GM12878 (cell line): ENCODE measurements at regions not wholly inside any gene's neighbourhood (a gene's known extent, or its start where the extent isn't known, plus 50 kb on each side); places are given as distances from the start of the nearest gene placed in this dataset.

Experiments
- ATAC-seq: fragments of 200-7000 bp; cut with Tn5 transposase; 3 replicates; pipeline ENCODE4 v1.9.1; 2020; ENCODE audit warnings: mild to moderate bottlenecking, moderate library complexity
- BruUV-seq: library from RNA; stranded (reverse); fragments of 400-500 nt; replicated peaks from 2 replicates; lab custom pipeline; 2021; lab: Mats Ljungman, UMichigan
- CTCF ChIA-PET: fragments of 300-600 bp; sonication (Branson Sonifier 250); formaldehyde crosslinking; extraction: SDS; loops from one replicate; lab custom pipeline; 2021; ENCODE audit warnings: inconsistent platforms; lab: Yijun Ruan, JAX
- POLR2A ChIA-PET: fragments of 350-600 bp; formaldehyde crosslinking; extraction: SDS; loops from one replicate; lab custom pipeline; 2021; ENCODE audit warnings: inconsistent platforms; lab: Charles Lee
- RAD21 ChIA-PET: fragments of 300-600 bp; sonication (Branson Sonifier 250); formaldehyde crosslinking; loops from one replicate; lab custom pipeline; 2023; ENCODE audit warnings: antibody characterized with exemption; ENCODE audit not compliant: unreplicated experiment; lab: Charles Lee
- SMC1A ChIA-PET: fragments of 300-600 bp; sonication (Branson Sonifier 250); formaldehyde crosslinking; loops from one replicate; lab custom pipeline; 2023; ENCODE audit not compliant: unreplicated experiment, uncharacterized antibody; lab: Charles Lee
- DNase-seq: peaks from one replicate; pipeline ENCODE4 v3.0.0-alpha.2; 2011; ENCODE audit warnings: low read depth, low spot score
- FAIRE-seq: peaks from 3 replicates; lab custom pipeline; 2011; peaks lifted over from hg19 to GRCh38; lab: Jason Lieb, UNC
- H2AFZ ChIP-seq: 2 replicates; pipeline ENCODE4 v1.6.0; 2011; ENCODE audit warnings: low read depth, low read length, control low read depth; ENCODE audit not compliant: control insufficient read depth
- H3K27ac ChIP-seq: 2 replicates; pipeline ENCODE4 v1.5.1; 2011; ENCODE audit warnings: control low read depth; ENCODE audit not compliant: control insufficient read depth, insufficient read depth
- H3K27me3 ChIP-seq, 2 experiments: replicated peaks in 1 of 2; 2 replicates each; pipeline versions ENCODE4 v1.6.0 to v1.6.1; 2011; ENCODE audit warnings: low read length in 1 of 2; ENCODE audit not compliant: control insufficient read depth in 2 of 2, insufficient read depth in 2 of 2
- H3K36me3 ChIP-seq, 2 experiments: 2 replicates each; pipeline ENCODE4 v1.5.1; 2011; ENCODE audit warnings: low read length in 1 of 2; ENCODE audit not compliant: control insufficient read depth in 2 of 2, insufficient read depth in 2 of 2
- H3K4me1 ChIP-seq: 2 replicates; pipeline ENCODE4 v1.6.1; 2011; ENCODE audit warnings: mild to moderate bottlenecking, low read length, moderate library complexity, mixed read lengths; ENCODE audit not compliant: control insufficient read depth, insufficient read depth
- H3K4me2 ChIP-seq: 2 replicates; pipeline ENCODE4 v1.6.0; 2011; ENCODE audit warnings: control low read depth; ENCODE audit not compliant: control insufficient read depth, insufficient read depth
- H3K4me3 ChIP-seq: fragments of 200-600 bp; sonication (generic); 2 replicates; pipeline ENCODE4 v1.5.1; 2016
- H3K79me2 ChIP-seq: 2 replicates; pipeline ENCODE4 v1.6.0; 2011; ENCODE audit warnings: low read length; ENCODE audit not compliant: control insufficient read depth, insufficient read depth
- H3K9ac ChIP-seq: 2 replicates; pipeline ENCODE4 v1.8.0; 2011; ENCODE audit warnings: low read length, control low read depth, mixed read lengths; ENCODE audit not compliant: control insufficient read depth, insufficient read depth
- H3K9me3 ChIP-seq: replicated peaks from 3 replicates; pipeline ENCODE4 v1.5.1; 2011; ENCODE audit warnings: mild to moderate bottlenecking, low read length; ENCODE audit not compliant: control insufficient read depth, insufficient read depth
- H4K20me1 ChIP-seq: 2 replicates; pipeline ENCODE4 v1.6.0; 2011; ENCODE audit not compliant: control insufficient read depth, insufficient read depth
- ATF2 ChIP-seq: IDR thresholded peaks from 2 replicates; pipeline ENCODE4 v1.6.1; 2012; ENCODE audit warnings: low read length, inconsistent platforms
- BCL11A ChIP-seq: IDR thresholded peaks from 2 replicates; pipeline ENCODE4 v1.6.1; 2011; ENCODE audit warnings: low read depth, low read length
- DPF2 ChIP-seq: fragments of 450-650 bp; IDR thresholded peaks from 2 replicates; pipeline ENCODE4 v1.6.1; 2017; ENCODE audit warnings: mild to moderate bottlenecking
- EED ChIP-seq: sonication (generic); IDR thresholded peaks from 2 replicates; pipeline ENCODE4 v1.6.1; 2016; ENCODE audit warnings: antibody characterized with exemption, low read depth
- EP300 ChIP-seq, 2 experiments: fragments of 150-350 bp in 1 of 2; IDR thresholded peaks; 2 replicates each; pipeline ENCODE4 v1.6.1; 2011 to 2012; ENCODE audit warnings: low read depth in 2 of 2, low read length in 2 of 2, borderline replicate concordance in 1 of 2, improper control_type of control experiment in 1 of 2, inconsistent platforms in 1 of 2; ENCODE audit not compliant: control insufficient read depth in 1 of 2
- FOXM1 ChIP-seq: IDR thresholded peaks from 2 replicates; pipeline ENCODE4 v1.6.1; 2012; ENCODE audit warnings: low read depth, mild to moderate bottlenecking, inconsistent platforms, low read length, moderate library complexity
- HCFC1 ChIP-seq: fragments of 150-350 bp; IDR thresholded peaks from 2 replicates; pipeline ENCODE4 v1.6.1; 2014; ENCODE audit warnings: low read length
- HDAC6 ChIP-seq: fragments of 200-600 bp; sonication (generic); IDR thresholded peaks from one replicate; pipeline ENCODE4 v1.8.0; 2017; ENCODE audit warnings: antibody characterized with exemption; ENCODE audit not compliant: unreplicated experiment
- IKZF1 ChIP-seq: fragments of 450-650 bp; conservative IDR thresholded peaks from 2 replicates; pipeline ENCODE4 v1.6.1; 2017; ENCODE audit warnings: antibody characterized with exemption, mild to moderate bottlenecking
- JUNB ChIP-seq: IDR thresholded peaks from 2 replicates; pipeline ENCODE4 v1.6.1; 2016; ENCODE audit warnings: antibody characterized with exemption, mild to moderate bottlenecking
- KAT2A ChIP-seq: conservative IDR thresholded peaks from 2 replicates; pipeline ENCODE4 v1.6.1; 2011; ENCODE audit warnings: low read depth, low read length; ENCODE audit not compliant: control insufficient read depth
- LARP7 ChIP-seq: fragments of 450-650 bp; IDR thresholded peaks from 2 replicates; pipeline ENCODE4 v1.6.1; 2017; ENCODE audit warnings: mild to moderate bottlenecking
- MEF2A ChIP-seq: IDR thresholded peaks from 2 replicates; pipeline ENCODE4 v1.6.1; 2011; ENCODE audit warnings: low read depth, mild to moderate bottlenecking, low read length, moderate library complexity; ENCODE audit not compliant: insufficient read depth
- MYC ChIP-seq: IDR thresholded peaks from 2 replicates; pipeline ENCODE4 v1.6.1; 2011; ENCODE audit warnings: mild to moderate bottlenecking, low read length, moderate library complexity, inconsistent platforms; ENCODE audit not compliant: insufficient read depth, insufficient replicate concordance, insufficient read length, severe bottlenecking
- NFIC ChIP-seq: IDR thresholded peaks from 2 replicates; pipeline ENCODE4 v1.6.1; 2012; ENCODE audit warnings: low read depth, mild to moderate bottlenecking, inconsistent platforms, low read length, moderate library complexity
- NR2F1 ChIP-seq: fragments of 450-650 bp; conservative IDR thresholded peaks from 2 replicates; pipeline ENCODE4 v1.6.1; 2017; ENCODE audit warnings: mild to moderate bottlenecking
- NRF1 ChIP-seq: conservative IDR thresholded peaks from 2 replicates; pipeline ENCODE4 v1.6.1; 2011; ENCODE audit warnings: mild to moderate bottlenecking, low read depth, low read length, improper control_type of control experiment
- PML ChIP-seq: IDR thresholded peaks from 2 replicates; pipeline ENCODE4 v1.6.1; 2012; ENCODE audit warnings: low read length, inconsistent platforms
- POU2F2 ChIP-seq: IDR thresholded peaks from 3 replicates; pipeline ENCODE4 v1.6.1; 2011; ENCODE audit warnings: low read depth, mild to moderate bottlenecking, low read length, borderline replicate concordance
- RFX5 ChIP-seq: IDR thresholded peaks from 2 replicates; pipeline ENCODE4 v1.6.1; 2011; ENCODE audit warnings: low read depth, low read length, improper control_type of control experiment
- RUNX3 ChIP-seq: IDR thresholded peaks from 2 replicates; pipeline ENCODE4 v1.6.1; 2012; ENCODE audit warnings: low read length, inconsistent platforms
- SIN3A ChIP-seq: IDR thresholded peaks from 2 replicates; pipeline ENCODE4 v1.6.1; 2012; ENCODE audit warnings: low read depth, low read length, improper control_type of control experiment
- SIX5 ChIP-seq: IDR thresholded peaks from 2 replicates; pipeline ENCODE4 v1.6.1; 2011; ENCODE audit warnings: mild to moderate bottlenecking, low read depth, low read length, moderate library complexity; ENCODE audit not compliant: severe bottlenecking
- TAF1 ChIP-seq: IDR thresholded peaks from 2 replicates; pipeline ENCODE4 v1.6.1; 2011; ENCODE audit warnings: mild to moderate bottlenecking, low read depth, low read length, borderline replicate concordance
- YY1 ChIP-seq: IDR thresholded peaks from 2 replicates; pipeline ENCODE4 v1.6.1; 2011; ENCODE audit warnings: low read depth, mild to moderate bottlenecking, low read length
- WGBS: methylation state at CpG from one replicate; pipeline ENCODE4 v1.1.6; 2016; ENCODE audit warnings: low lambda C conversion rate; ENCODE audit not compliant: insufficient replicate concordance, insufficient coverage; ENCODE audit errors: missing lambda C conversion rate; 5-methylcytosine and 5-hydroxymethylcytosine counted together
- in situ Hi-C: fragments of 300-500 bp; cut with MboI; formaldehyde crosslinking; loops from 9 replicates; pipeline ENCODE4 v1.14.3; 2018; ENCODE audit warnings: mixed read lengths
- intact Hi-C: fragments of 100-400 bp; cut with micrococcal nuclease; formaldehyde crosslinking; loops from one replicate; pipeline ENCODE4 v1.14.2; 2022; ENCODE audit not compliant: unreplicated experiment

GRCh38 chr6:6390849-6391602 lies 70.6 kb upstream of the F13A1 start:
- ChIA-PET SMC1A (interaction anchor here (0.7 to 12.1 kb wide), 32 partner anchors 10 to 286 kb away, joined by 3 to 217 read pairs (median 6); no protein-coding TSS in a partner anchor), RAD21 (interaction anchor here (0.7 to 6.8 kb wide), 24 partner anchors 16 to 334 kb away, joined by 3 to 202 read pairs (median 8); partner anchors contain the start of gene F13A1), POLR2A (interaction anchor here (0.6 to 5.8 kb wide), 9 partner anchors 8 to 198 kb away, joined by 3 to 69 read pairs (median 9); partner anchors contain the start of gene LY86), CTCF (interaction anchor here (0.5 to 5.6 kb wide), 17 partner anchors 7 to 333 kb away, joined by 3 to 45 read pairs (median 5); partner anchors contain the start of gene F13A1)
- Histone ChIP-seq H3K79me2 (no peaks in the 10 kb centered on the region), H3K27me3 (no peaks in the 10 kb centered on the region), H3K9me3 (no peaks in the 10 kb centered on the region), H3K36me3 (no peaks in the 10 kb centered on the region), H3K27ac (peak overlapping the region; percentile 96), H3K4me2 (peak overlapping the region; percentile 95), H2AFZ (peak overlapping the region; percentile 77), H3K9ac (peak overlapping the region; percentile 77), H3K4me1 (peaks cover 37% of the 10 kb centered on the region), H4K20me1 (no peaks in the 10 kb centered on the region), H3K4me3 (peak overlapping the region; percentile 40)
- in situ Hi-C loops (loop anchor here (5.0 kb wide), 1 partner anchor 156 kb away; no protein-coding TSS in a partner anchor), intact Hi-C loops (loop anchor here (1.0 to 10.0 kb wide), 3 partner anchors 74 to 166 kb away; no protein-coding TSS in a partner anchor)
- ATAC-seq (peak; percentile 74), FAIRE-seq (no peak), DNase-seq (peak; percentile 78)
- WGBS, result 14% methylated on average over 7 of the region's 7 CpGs
- BruUV-seq, result TSS peak; percentile 98
- TF ChIP-seq TAF1 (0 out of 2 replicates have a peak, but pooled peaks have one; percentile 45), NRF1 (no peak), RFX5 (no peak), EP300 (IDR thresholded peaks at IDR 0.05; ENCODE audit: borderline replicate concordance in 1 of 2, control insufficient read depth in 1 of 2, low read depth in 2 of 2, low read length in 2 of 2) (peak; percentile 40 to 71; a peak in 3 of 4 replicates), NFIC (peak; percentile 59), FOXM1 (peak; percentile 55; the same call in 1 of the 2 replicates), RUNX3 (peak; percentile 59), EED (peak; percentile 72), ATF2 (peak; percentile 62; the same call in 1 of the 2 replicates), MYC (no peak), HDAC6 (no peak), LARP7 (peak; percentile 50; the same call in 1 of the 2 replicates), MEF2A (peak; percentile 70; the same call in 1 of the 2 replicates), HCFC1 (no peak), PML (peak; percentile 54; the same call in 1 of the 2 replicates), SIN3A (no peak), DPF2 (peak; percentile 66), KAT2A (no peak), IKZF1 (peak; percentile 75), POU2F2 (no peak), JUNB (peak; percentile 46), BCL11A (peak; percentile 69; the same call in 1 of the 2 replicates), YY1 (peak; percentile 46; the same call in 1 of the 2 replicates), NR2F1 (0 out of 2 replicates have a peak, but pooled peaks have one; percentile 27), SIX5 (no peak)
